ENCODE measurements at regions not wholly inside any gene's neighbourhood (a gene's known extent, or its start where the extent isn't known, plus 50 kb on each side); places are given as distances from the start of the nearest gene placed in this dataset.
A peak's percentile ranks its signal among the peaks of the same experiment; 100 is the strongest.

- no CpG with 5 or more reads among the region's 2 CpGs for WGBS, 2 experiments (ENCODE audit: extremely low coverage in 2 of 2, insufficient read length in 1 of 2)
- Histone ChIP-seq H2AFZ (replicated peaks; ENCODE audit: low read length, poor library complexity) (no peak overlapping the region), H3K56ac (ENCODE audit: extremely low read depth, insufficient read depth, low read length) (no peak overlapping the region), H3K4ac (ENCODE audit: low read depth, low read length) (peak overlapping the region; percentile 56; the same call in 1 of the 2 replicates), H2AK5ac (ENCODE audit: low read depth, low read length) (no peak overlapping the region), H4K8ac (ENCODE audit: low read depth in 2 of 2, low read length in 2 of 2) (peak overlapping the region in 1 of 2 experiments; percentile 63; a peak in 1 of 4 replicates), H3K36me3 (ENCODE audit: control insufficient read depth, insufficient read depth, low read length) (no peaks in the 10 kb centered on the region), H3K9me1 (ENCODE audit: insufficient read depth, low read length) (peaks cover 7% of the 10 kb centered on the region), H4K20me1 (ENCODE audit: insufficient read depth, low read length) (no peaks in the 10 kb centered on the region), H3K9me3 (ENCODE audit: control insufficient read depth, insufficient read depth, low read length) (peaks cover 6% of the 10 kb centered on the region), H2BK5ac (ENCODE audit: low read depth, low read length, poor library complexity, severe bottlenecking) (no peak overlapping the region), H4K91ac (ENCODE audit: insufficient read depth, low read depth, low read length) (0 out of 2 replicates have a peak overlapping the region, but pooled peaks have one; percentile 27), H3K18ac (ENCODE audit: low read depth, low read length) (no peak overlapping the region; the same call in 1 of the 2 replicates), H3K23ac (ENCODE audit: low read depth, low read length) (peak overlapping the region; percentile 60; the same call in 1 of the 2 replicates), H4K5ac (ENCODE audit: low read depth, low read length) (no peak overlapping the region), H3K14ac (replicated peaks; ENCODE audit: low read depth, low read length) (peak overlapping the region; percentile 69; the same call in 1 of the 2 replicates), H2AK9ac (replicated peaks; ENCODE audit: low read depth, low read length, poor library complexity) (no peak overlapping the region), H3K9ac (ENCODE audit: low read depth, low read length) (no peak overlapping the region), H2BK120ac (ENCODE audit: low read depth, low read length) (peak overlapping the region; percentile 90), H3K27ac (ENCODE audit: insufficient read depth, low read length) (no peak overlapping the region), H2BK20ac (ENCODE audit: low read depth, low read length) (peak overlapping the region; percentile 89), H3K4me2 (ENCODE audit: low read depth, low read length) (no peak overlapping the region), H3K27me3 (ENCODE audit: control insufficient read depth, insufficient read depth, low read length) (no peaks in the 10 kb centered on the region), H3K4me1 (ENCODE audit: control insufficient read depth, insufficient read depth, low read length) (peaks cover 10% of the 10 kb centered on the region), H2BK15ac (ENCODE audit: low read depth, low read length) (peak overlapping the region; percentile 31; the same call in 1 of the 3 replicates), H3K79me1 (ENCODE audit: low read depth in 1 of 2, low read length in 2 of 2) (no peaks in the 10 kb centered on the region), H3K4me3 (ENCODE audit: insufficient read depth, low read depth, low read length) (no peak overlapping the region)
- dilution Hi-C loops (cut with HindIII; ENCODE audit: low sequenced_read_pairs, unreplicated experiment), result no loop called here
- POLR2A ChIA-PET (ENCODE audit: unreplicated experiment), result no interaction called here
- ATAC-seq (ENCODE audit: low read depth) (no peak), DNase-seq (no peak)
- in situ Hi-C loops (cut with MboI; ENCODE audit: low sequenced_read_pairs), result no loop called here
- no TSS peak for BruUV-seq (replicated peaks)
- intact Hi-C loops (cut with micrococcal nuclease), result no loop called here
- TF ChIP-seq POLR2A (IDR thresholded peaks at IDR 0.05; ENCODE audit: low read depth, low read length) (no peak), FOS (IDR thresholded peaks at IDR 0.05; ENCODE audit: low read depth, low read length) (no peak), CHD1 (IDR thresholded peaks at IDR 0.05; ENCODE audit: low read depth, low read length) (no peak), MXI1 (IDR thresholded peaks at IDR 0.05; ENCODE audit: borderline replicate concordance, low read depth, low read length) (no peak), NFE2L2 (IDR thresholded peaks at IDR 0.05; ENCODE audit: low read depth, low read length) (no peak), CTCF (conservative IDR thresholded peaks at IDR 0.05; ENCODE audit: low read depth, low read length) (no peak), ELK1 (IDR thresholded peaks at IDR 0.05; ENCODE audit: borderline replicate concordance, low read depth, low read length) (no peak), RFX5 (IDR thresholded peaks at IDR 0.05; ENCODE audit: low read depth, low read length) (no peak), RCOR1 (IDR thresholded peaks at IDR 0.05; ENCODE audit: insufficient replicate concordance, low read length) (no peak), CEBPB (IDR thresholded peaks at IDR 0.05; ENCODE audit: low read depth, low read length) (no peak), BHLHE40 (IDR thresholded peaks at IDR 0.05; ENCODE audit: low read depth, low read length) (no peak), MAZ (IDR thresholded peaks at IDR 0.05; ENCODE audit: borderline replicate concordance, low read depth, low read length) (no peak), RAD21 (IDR thresholded peaks at IDR 0.05; ENCODE audit: low read length) (no peak)
- CTCF ChIA-PET, result interaction anchor here (0.6 to 0.7 kb wide), 2 partner anchors 47 to 128 kb away, joined by 3 read pairs; no protein-coding TSS in a partner anchor
Measured at GRCh38 chr4:11698033-11698432, 269.3 kb upstream of the HS3ST1 start.
